Astrocyte of the hippocampus (primary cell): ENCODE measurements at regions not wholly inside any gene's neighbourhood (a gene's known extent, or its start where the extent isn't known, plus 50 kb on each side); places are given as distances from the start of the nearest gene placed in this dataset.

Experiments used
- DNase-seq: peaks from one replicate; pipeline ENCODE4 v3.0.0; 2011; ENCODE audit warnings: low read depth, low spot score

DNA sequence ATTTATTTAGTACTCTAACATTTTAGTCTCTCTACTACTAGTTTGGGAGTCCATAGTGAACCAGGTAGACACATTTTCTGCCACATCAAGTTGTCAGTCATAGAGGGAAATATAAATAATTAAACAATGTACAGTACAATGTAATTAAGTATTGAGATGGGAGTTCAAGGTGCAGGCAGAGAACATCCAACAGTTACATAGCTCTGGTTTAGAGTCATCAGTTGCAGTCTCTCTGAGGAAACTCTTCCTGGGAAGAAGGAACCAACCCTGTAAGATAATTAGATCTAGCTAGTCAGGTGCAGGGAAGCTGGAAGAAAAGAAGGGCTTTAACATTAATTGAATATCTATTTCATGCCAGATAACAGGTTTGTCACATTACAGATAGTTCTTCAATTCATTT is 457.9 kb upstream of the DYNLRB2 start:
- DNase-seq = no peak

DNA sequence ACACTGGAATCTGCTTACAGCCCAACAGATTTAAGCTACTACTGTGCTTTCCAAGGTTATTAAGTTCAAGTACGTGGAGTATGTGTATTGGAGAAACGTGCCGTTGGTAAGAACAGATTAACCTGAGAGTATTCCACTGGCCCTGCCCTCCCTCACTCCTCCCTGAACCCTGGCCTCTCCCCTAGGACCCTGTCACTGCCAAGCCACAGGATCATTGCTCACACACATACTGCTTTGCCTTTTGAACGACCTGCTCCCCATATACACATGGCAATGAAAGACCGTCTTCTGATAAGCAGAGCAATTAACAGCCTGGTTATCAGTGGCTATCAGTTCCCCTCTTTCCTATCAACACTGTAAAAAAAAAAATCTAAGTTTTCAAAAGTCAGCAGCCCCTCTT is 458.9 kb upstream of the DYNLRB2 start:
- DNase-seq = no peak

DNA sequence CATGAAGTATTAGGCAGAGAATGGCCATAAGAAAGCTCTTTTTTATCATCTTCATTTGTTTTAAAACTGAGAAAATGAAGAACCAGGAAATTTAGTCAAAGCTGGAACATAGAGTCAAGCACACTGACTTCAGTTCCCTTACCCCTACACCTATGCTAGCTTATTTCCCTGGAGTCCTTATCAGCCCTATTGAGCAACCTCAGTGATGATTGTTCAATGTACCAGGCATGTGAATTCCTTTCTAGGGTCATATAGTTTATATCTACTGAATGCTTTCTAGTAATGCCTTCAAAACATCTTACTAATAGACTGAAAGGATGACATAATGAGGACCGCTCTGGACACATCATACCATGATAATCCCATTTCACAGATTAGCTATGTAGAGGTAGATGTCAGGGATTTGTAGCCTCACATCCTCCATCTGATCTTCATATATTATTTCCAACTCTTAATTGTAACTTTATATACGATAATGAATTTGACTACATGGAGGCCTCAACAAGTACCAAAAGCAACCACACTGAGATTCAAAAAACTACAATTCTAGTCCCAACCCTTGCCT is 460.4 kb upstream of the DYNLRB2 start:
- no peak for DNase-seq

DNA sequence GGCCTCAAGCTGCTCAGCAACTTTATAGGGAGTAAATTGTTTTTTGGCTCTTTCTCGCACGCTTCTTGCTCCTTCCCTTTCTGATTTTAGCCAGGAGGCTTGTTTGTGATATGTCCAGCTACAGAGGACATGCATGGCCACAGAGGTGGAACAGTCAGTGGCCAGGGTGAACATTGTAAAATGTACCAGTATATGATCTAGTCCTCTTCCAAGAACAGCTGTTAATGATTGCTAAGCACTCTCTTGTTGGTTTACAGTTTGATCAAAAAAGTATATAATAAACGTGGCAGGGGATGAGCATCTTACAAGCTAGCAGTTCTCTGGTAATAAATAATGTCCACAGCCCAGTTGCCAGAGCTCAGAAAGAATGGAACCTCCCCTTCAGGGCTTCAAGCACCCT is 461.7 kb upstream of the DYNLRB2 start:
- DNase-seq = no peak

DNA sequence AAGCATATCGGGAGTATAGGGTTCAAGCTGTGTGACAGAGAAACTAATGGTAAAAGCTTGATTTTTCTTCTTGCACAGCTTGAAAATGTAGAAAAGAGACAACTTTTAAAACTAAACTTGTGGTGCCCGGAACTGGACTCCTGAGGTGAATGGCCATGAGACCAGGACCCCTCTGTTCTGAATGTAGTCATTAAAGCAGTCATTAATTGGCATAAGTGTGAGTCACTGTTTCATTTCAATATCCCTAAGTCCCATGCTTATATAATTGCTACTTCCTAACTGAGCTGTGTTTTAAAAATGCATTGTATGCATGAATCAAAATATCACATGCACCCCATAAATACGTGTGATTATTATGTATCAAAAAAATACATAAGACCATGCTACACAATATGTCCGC is 463.1 kb upstream of the DYNLRB2 start:
- no peak for DNase-seq

DNA sequence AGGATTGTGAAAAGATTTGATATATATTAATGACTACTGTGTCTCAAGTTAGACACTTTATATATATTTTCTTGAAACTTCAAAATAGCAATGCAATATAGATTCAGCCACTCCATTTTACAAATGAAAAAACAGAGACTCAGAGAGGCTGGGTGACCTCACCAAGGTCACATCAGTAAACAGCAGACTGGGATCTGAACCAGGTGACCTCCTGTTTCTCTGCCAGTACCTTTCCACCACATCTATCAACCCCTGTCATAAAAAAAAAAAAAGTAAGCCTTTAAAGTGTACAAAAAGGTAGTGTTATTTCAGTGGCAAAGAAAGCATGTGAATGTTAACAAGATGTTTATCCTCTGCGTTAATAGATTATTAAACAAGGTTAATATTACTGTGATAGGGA is 466.5 kb upstream of the DYNLRB2 start:
- DNase-seq = no peak

DNA sequence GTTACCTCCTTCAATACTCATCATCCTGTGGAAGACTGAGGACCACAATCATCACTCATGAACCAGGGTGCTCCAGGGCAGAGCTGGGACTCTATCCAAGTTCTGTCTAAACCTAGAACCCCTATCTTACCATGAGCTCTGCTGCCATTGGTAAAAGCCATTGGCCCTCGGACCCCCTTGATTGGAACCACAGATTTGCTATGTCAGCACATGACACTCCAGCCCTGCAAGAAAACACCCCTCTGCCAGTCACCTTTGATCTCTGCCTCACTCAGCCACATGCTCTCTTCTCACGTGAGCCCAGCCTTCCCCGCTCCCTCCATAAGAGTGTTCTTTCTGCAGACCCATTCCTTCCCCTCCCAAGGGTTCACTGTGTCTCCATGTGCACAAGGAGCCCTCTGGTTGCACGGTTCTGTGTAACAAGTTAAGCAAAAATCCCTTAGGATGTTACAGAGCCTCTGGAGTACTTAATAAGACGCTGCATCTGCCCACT is 468.8 kb upstream of the DYNLRB2 start:
- DNase-seq = no peak

DNA sequence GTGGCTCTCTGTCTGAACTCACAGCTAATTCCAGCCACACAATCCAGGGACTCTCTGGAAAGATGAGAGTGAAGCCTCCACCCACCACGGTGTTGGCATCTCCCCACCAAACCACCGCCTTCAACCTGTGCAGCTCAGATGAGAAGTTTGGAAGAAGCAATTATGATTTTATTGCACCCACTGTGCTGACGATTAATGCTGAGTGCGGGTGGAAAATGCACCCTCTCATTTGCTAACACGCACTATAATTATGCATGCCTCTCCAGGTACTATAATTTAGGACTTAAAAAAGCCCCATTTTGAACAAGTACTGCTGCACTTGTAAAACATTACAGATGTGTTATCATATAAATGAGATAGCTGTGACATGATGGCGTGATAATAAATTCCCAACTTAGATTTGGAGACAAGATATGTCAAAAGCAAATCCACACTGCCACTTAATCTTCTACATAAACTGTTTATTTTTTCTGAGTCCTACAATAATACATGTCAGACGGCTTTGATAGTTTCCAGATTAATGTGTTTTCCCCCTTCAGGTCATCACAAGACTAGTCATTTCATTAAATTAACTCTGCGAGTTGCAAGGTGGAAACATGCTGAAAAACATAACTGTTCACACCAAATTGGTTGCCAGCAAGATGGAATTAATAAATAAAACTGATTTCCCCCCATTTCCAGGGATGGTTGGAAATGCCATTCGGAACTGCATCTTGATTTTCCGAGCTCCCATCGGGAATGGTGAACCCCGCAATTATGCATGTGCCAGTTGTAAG is 466.5 kb upstream of the MAF start:
- no peak for DNase-seq

DNA sequence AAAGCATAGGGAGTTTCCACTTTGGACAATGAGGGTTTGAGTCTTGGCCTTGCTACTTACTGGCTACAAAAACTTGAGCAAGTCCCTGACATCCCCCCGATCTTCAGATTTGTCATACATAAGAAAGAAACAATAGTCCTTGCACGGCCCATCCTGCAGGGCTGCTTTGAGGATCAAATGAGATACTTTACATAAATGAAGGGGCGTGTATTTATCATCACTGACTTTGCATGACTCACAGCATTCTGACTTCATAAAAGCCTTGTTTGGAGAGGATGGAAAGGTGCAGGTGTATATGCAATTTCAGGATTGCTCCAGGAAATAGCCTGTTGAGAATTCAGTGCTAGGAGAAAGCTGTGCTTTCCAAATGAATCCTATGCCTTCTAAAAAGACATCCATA is 465.0 kb upstream of the MAF start:
- DNase-seq = no peak

DNA sequence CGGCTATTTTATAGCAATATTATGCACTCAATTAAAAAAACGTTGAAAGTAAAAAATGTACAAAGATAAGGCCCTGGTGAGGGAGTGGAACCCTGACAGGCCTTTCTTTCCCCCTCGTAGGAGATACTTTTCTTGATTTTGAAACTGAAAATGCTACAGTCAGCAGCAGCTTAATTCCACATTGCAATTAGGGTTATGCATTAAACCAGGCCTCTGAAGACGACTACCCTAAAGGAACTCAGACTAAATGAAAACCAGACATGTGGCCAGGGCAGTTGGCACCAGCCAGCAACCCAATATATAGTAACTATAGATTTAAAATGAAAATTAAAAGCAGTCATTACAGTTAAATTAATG is 463.2 kb upstream of the MAF start:
- DNase-seq = no peak

DNA sequence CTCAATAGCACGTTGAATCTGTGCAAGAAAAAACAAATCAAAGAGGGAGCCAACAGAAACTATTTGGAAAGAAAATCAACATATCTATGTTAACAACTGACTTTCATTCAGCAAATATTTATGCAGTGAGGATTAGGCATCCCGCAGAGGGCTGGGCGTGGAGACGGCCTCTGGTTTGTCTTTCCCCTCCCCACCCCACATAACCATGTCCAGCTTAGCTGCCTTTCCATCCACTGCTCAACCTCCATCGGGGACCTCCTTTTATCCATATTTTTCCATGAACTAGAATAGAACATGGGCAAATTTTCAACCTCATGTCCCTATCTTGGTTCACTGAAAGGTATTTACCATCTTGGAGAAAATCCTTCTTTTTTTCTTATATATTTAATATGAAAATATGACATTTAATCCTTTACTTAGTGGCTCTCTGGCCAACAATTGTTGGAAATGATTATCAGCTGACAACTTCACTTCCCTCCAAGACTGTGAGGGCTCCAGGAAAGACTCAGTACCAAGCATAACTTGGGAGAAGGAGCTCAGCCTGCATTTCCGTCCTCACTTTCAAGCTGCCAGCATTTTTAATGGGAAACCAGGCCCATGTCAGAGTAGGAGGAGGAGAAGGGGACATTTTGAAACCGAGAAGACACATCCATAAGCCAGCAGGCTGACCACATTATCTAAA is 462.6 kb upstream of the MAF start:
- DNase-seq = no peak

DNA sequence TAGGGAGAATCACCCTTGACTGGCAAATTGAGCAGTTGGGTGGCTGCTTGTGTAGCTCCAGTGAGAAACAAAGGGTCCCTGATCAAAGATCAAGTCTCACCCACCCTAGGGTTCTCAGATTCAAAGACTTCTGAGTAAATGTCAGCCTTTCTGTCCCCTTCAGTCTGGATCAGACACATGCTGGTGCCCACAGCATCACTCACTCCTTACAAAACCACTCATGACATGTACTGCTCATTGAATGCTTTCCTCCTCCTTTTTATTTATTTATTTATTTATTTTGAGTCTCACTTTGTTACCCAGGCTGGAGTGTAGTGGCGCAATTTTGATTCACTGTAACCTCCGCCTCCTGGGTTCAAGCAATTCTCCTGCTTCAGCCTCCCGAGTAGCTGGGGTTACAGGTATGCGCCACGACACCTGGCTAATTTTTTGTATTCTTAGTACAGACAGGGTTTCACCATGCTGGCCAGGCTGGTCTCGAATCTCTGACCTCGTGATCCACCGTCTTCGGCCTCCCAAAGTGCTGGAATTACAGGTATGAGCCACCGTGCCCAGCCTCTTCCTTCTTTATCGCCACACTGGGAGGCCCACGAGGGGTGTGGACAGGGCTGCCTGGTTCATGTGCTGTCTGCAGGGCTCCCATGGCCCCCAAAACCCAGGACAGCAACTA is 462.0 kb upstream of the MAF start:
- no peak for DNase-seq

DNA sequence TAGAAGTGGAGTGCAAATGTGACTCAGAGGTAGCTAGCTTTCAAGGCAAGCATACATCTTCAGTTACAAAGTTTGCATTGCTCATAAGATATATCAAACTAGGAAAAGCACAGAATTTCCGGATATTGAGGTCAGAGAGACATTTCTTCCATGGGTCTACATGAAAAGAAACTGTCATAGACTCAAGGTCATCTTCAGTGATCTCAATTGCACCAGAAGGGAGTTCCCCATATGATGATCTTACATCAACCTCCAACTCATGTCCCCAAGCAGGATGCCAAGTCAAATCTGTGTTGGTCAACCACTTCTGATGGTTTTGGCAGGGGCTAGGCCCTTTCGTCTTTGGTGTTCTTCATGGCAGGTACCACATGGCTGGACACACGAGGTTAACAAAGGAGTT is 459.9 kb upstream of the MAF start:
- DNase-seq = no peak

DNA sequence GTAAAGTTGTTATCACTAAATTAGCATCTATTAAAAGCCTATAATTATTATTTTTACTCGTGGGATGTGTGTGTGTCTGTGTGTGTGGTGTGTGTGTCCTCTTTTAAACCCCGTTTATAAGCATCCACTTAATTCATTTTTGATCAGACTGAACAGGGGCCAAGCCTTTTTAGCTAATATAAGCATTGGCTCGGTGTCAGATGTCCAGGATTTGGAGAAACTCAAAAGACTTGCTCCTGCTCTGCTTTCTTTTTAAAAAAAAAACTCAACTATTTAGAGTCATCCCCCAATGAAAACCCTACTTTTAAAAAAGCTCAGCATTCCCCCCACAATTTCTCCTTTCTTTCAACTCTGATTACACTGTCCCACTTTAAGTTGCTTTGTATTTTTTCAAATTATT is 459.3 kb upstream of the MAF start:
- no peak for DNase-seq

DNA sequence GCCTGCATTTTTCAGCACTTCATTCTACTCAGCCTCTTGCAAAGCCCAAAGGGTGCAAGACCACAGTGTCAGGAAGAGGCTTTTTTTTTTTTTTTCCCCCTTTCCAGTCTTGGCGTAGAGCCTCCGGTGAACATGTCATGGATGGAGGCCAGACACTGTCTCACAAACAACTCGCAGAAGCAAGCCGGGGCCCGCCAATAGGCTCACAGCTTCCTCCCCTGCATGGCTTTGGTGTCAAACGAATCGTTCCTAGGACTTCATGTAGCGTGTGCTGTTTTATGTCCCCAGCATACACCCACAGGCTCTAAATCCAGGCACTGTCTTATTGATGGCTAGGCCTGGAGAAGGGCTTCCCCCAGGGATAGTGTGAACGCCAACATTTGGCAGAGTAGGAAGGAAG is 457.7 kb upstream of the MAF start:
- DNase-seq = peak; percentile 9

DNA sequence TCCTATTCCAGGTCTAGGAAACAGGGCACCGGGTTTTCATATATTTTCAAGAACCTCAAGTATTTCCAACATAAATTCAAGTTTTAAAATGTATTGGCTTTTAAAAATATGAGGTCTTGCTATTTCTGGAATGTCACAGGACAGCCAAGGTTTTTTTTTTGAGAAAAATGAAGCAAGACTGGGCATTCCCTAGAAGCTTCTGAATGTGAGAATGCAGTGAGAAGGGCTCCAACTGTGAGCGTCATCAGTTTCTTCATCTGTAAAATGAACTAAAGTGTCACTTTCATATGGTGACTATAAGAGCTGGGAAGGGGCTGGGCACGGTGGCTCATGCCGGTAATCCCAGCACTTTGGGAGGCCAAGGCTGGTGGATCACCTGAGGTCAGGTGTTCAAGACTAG is 455.8 kb upstream of the MAF start:
- peak; percentile 32 for DNase-seq

DNA sequence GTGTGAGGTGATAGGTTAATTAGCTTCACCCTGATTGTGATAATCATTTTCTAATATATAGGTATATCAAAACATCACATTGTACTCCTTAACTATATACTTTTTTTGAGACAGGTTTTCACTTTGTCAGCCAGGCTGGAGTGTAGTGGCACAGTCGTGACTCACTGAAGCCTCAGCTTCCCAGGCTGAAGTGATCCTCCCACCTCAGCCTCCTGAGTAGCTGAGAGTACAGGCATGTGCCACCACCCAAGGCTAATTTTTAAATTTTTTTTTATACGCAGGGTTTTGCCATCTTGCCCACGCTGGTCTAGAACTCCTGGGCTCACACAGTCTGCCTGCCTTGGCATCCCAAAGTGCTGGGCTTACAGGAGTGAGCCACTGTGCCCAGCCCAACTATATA is 455.3 kb upstream of the MAF start:
- DNase-seq = no peak

DNA sequence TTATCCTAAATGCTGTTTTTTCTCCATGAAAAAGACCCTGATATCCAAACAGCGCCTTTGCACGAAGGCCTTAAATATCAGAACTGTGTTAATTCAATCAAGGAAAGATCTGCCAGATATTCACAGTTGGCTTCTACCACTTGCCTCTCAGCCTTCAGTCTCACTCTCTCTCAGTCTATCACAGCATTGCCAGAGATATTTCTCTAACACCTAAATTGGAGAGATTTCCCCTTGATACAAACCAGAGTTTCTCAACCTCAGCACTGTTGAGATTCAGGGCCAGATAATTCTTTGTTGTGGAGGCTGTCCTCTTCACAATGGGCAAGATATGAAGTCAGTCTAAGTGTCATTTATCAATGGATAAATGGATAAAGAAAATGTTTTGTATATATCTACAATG is 454.1 kb upstream of the MAF start:
- DNase-seq = no peak

DNA sequence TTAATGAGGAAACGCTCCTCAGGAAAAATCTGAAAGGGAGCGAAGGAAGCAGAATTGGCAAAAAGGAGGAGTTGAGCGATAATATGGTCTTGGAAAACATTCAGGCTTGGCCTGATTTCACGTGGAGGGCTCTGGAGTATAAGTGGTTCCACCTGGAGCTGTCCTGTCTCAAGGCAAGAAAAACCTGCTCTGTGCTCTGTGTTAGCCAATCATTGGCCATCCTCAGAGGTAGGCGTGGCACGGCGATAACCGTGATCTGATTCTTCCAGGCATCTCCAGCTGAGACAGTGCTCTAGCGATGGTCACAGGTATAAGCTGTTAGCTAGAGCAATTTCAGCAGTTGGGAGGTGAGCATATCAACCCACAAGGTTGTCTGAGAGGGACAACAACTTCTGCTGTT is 450.5 kb upstream of the MAF start:
- DNase-seq = no peak

DNA sequence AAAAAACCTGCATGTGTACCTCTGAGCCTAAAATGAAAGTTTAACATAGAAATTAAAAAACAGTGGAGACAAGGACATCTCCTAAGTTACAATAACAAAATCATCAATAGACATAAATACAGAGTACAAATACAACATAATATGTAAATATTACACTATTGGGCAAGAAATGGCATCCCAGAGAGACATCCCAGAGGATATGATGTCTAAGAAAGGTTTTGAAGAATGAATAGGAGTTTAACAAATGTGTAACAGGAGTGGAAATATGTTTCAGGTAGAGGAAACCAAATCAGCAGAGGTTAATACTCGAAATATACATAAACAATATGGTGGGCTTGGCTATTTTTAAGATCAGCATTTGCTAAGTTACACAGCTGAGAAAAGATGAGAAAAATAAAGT is 447.7 kb upstream of the MAF start:
- no peak for DNase-seq

DNA sequence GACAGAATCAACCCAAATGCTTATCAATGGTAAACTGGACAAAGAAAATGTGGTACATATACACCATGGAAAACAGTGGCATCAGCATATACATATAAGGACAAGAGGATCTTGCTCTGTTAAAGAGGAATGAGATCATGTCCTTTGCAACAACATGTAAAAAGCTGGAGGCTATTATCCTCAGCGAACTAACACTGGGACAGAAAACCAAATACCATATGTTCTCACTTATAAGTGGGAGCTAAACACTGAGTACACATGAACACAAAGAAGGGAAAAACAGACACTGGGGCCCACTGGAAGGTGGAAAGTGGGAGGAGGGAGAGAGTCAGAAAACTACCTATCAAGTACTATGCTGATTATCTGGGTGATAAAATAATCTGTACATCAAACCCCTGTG is 447.3 kb upstream of the MAF start:
- no peak for DNase-seq

DNA sequence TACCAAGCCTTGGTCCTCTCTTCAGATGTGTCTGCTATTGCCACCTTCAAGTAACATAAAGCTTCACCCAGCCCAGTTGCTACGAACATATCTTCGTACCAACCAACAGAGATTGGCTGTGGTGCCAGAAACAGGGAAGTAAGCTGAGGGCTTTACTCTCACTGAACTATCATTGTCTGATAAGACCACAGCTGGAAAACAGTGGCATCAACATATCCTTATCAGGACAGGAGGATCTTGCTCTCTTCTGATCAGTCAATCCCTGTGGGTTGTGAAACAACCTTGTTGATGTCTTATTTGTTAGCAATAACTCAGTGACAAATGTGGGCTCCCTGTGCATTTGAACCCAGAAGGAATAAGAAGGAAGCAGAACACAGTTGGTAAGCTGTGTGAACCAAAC is 446.3 kb upstream of the MAF start:
- no peak for DNase-seq

DNA sequence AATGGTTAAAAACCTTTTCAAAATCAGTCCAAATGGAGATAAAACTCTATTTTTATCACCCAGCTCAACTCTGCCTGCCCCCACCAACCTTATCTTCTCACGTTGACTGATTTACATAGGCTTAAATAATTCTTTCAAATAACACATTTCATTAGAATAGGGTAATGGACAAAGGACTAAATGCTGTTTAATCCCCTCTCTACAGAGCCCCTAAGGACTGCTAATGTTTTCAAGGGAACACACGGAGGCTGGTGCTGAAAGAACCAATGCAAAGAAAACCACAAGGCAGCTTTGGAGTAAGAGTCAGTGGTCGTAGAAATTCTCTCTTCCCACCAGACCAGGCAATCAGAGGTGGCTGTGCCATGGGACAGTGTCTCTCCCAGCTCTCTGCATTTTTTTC is 445.7 kb upstream of the MAF start:
- no peak for DNase-seq
